ENCODE measurements at regions not wholly inside any gene's neighbourhood (a gene's known extent, or its start where the extent isn't known, plus 50 kb on each side); places are given as distances from the start of the nearest gene placed in this dataset.

- TF ChIP-seq CTCF (IDR thresholded peaks at IDR 0.05): no peak
- TF ChIP-seq POLR2A (IDR thresholded peaks at IDR 0.05): no peak
Measured at GRCh38 chr4:28386776-28387175, 1526.1 kb downstream of the STIM2 start.

Measured in heart left ventricle (tissue), 13 donors.